ENCODE measurements at regions not wholly inside any gene's neighbourhood (a gene's known extent, or its start where the extent isn't known, plus 50 kb on each side); places are given as distances from the start of the nearest gene placed in this dataset.

DNA sequence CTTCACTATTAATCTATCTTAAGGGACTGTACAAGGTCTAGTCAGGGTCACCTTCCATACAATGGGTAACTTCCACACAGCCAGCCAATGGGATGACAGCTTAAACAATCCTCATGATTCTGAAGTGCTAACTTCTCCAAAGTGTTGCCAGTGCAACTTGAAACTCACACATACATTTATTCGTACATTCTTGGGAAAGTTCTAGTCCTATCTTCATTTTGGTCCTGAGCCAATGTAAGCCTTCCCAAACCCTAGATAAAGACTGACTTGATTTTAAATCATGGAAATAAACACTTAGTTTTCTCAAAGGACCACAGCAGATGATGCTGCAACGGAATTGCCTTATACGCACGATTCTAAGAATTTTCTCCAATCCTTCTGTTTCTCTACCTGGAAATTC lies 117.5 kb upstream of the COL1A2 start:
- no peaks in the 10 kb centered on the region for H3K4me1 ChIP-seq (ENCODE audit: insufficient read depth, low read length)
- H3K36me3 ChIP-seq (ENCODE audit: insufficient read depth, low read depth, low read length), result no peaks in the 10 kb centered on the region
- H3K27ac ChIP-seq (ENCODE audit: low read length), result no peak overlapping the region
- H3K9me3 ChIP-seq (ENCODE audit: insufficient read depth, low read depth, low read length), result no peaks in the 10 kb centered on the region
- no peaks in the 10 kb centered on the region for H3K27me3 ChIP-seq (ENCODE audit: insufficient read depth, low read length)
- H3K4me3 ChIP-seq (ENCODE audit: low read length), result no peak overlapping the region
- H3K9ac ChIP-seq (ENCODE audit: low read depth, low read length), result no peak overlapping the region

DNA sequence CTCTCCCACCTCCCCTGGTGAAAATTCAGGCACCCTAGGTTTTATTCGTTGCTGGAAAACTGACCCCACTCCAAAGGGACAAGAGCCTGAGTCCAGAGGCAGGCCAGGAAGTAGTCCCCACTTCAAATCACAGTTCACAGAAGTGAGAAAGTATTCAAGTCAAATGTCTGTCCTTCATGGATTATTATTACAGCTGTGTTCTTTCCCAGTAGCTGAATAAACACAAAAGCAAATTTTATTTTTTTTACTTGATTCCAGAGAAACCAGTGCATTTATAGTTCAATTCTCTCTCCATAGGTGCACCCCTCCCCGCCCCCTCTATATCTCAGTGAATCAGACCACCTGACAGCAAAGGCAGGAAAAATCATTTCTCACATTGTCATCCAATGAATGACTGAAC lies 113.8 kb upstream of the COL1A2 start:
- H3K27ac ChIP-seq (ENCODE audit: low read length), result no peak overlapping the region
- H3K4me1 ChIP-seq (ENCODE audit: insufficient read depth, low read length), result no peaks in the 10 kb centered on the region
- H3K36me3 ChIP-seq (ENCODE audit: insufficient read depth, low read depth, low read length), result no peaks in the 10 kb centered on the region
- no peak overlapping the region for H3K9ac ChIP-seq (ENCODE audit: low read depth, low read length)
- H3K9me3 ChIP-seq (ENCODE audit: insufficient read depth, low read depth, low read length), result no peaks in the 10 kb centered on the region
- no peaks in the 10 kb centered on the region for H3K27me3 ChIP-seq (ENCODE audit: insufficient read depth, low read length)
- H3K4me3 ChIP-seq (ENCODE audit: low read length), result no peak overlapping the region

DNA sequence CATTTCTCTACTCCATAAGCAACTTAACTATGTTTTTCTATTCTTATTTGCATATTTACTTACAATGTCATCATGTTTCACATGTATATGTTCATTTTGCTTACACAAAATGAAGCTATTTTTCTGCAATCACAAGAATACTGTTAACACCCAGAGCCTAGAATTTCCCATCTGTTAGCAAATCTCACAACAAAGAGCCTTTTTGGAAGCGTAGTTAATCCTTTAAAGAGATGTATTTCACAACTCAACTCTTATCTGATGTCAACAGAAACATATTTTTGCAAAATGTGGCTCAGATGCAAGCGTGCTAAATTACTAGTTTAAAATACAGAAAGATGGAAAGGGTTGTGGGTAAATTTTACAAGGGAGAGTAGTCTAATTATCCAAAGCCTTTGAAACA lies 110.6 kb upstream of the COL1A2 start:
- Histone ChIP-seq H3K27ac (ENCODE audit: low read length) (no peak overlapping the region), H3K36me3 (ENCODE audit: insufficient read depth, low read depth, low read length) (no peaks in the 10 kb centered on the region), H3K27me3 (ENCODE audit: insufficient read depth, low read length) (no peaks in the 10 kb centered on the region), H3K9ac (ENCODE audit: low read depth, low read length) (no peak overlapping the region), H3K4me1 (ENCODE audit: insufficient read depth, low read length) (no peaks in the 10 kb centered on the region; the same call in 1 of the 2 replicates), H3K9me3 (ENCODE audit: insufficient read depth, low read depth, low read length) (no peaks in the 10 kb centered on the region), H3K4me3 (ENCODE audit: low read length) (no peak overlapping the region)

DNA sequence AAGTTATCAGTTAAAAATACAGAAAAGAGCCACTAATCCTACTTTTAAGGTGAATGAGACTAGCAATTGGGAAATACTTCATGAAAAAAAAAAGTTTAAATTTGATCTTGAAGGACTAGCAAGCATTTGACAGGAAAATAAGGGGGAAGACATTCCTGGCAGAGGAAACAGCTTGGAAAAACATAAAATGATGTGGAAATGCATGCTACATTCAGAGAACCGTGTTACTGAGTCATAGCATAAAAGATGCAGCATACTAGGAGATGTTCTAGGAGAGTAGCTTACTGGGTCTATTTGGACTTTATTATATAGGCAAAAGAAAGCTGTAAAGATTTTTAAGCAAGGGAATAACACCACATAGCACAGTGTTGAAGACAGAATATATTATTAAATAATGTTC lies 108.6 kb upstream of the COL1A2 start:
- Histone ChIP-seq H3K9ac (ENCODE audit: low read depth, low read length) (no peak overlapping the region), H3K27me3 (ENCODE audit: insufficient read depth, low read length) (no peaks in the 10 kb centered on the region), H3K4me1 (ENCODE audit: insufficient read depth, low read length) (peaks cover 3% of the 10 kb centered on the region; the same call in 1 of the 2 replicates), H3K9me3 (ENCODE audit: insufficient read depth, low read depth, low read length) (no peaks in the 10 kb centered on the region), H3K36me3 (ENCODE audit: insufficient read depth, low read depth, low read length) (no peaks in the 10 kb centered on the region), H3K27ac (ENCODE audit: low read length) (no peak overlapping the region), H3K4me3 (ENCODE audit: low read length) (no peak overlapping the region)

GRCh38 chr7:94288096-94288495 lies 106.6 kb upstream of the COL1A2 start:
- H3K36me3 ChIP-seq (ENCODE audit: insufficient read depth, low read depth, low read length), result no peaks in the 10 kb centered on the region
- no peak overlapping the region for H3K27ac ChIP-seq (ENCODE audit: low read length)
- H3K9me3 ChIP-seq (ENCODE audit: insufficient read depth, low read depth, low read length), result no peaks in the 10 kb centered on the region
- no peaks in the 10 kb centered on the region for H3K27me3 ChIP-seq (ENCODE audit: insufficient read depth, low read length)
- no peak overlapping the region for H3K4me3 ChIP-seq (ENCODE audit: low read length)
- H3K4me1 ChIP-seq (ENCODE audit: insufficient read depth, low read length), result peaks cover 3% of the 10 kb centered on the region; the same call in 1 of the 2 replicates
- H3K9ac ChIP-seq (ENCODE audit: low read depth, low read length), result no peak overlapping the region

GRCh38 chr7:94289071-94289470 lies 105.6 kb upstream of the COL1A2 start:
- H3K4me3 ChIP-seq (ENCODE audit: low read length), result no peak overlapping the region
- no peak overlapping the region for H3K9ac ChIP-seq (ENCODE audit: low read depth, low read length)
- H3K27ac ChIP-seq (ENCODE audit: low read length), result no peak overlapping the region
- H3K27me3 ChIP-seq (ENCODE audit: insufficient read depth, low read length), result no peaks in the 10 kb centered on the region
- H3K9me3 ChIP-seq (ENCODE audit: insufficient read depth, low read depth, low read length), result no peaks in the 10 kb centered on the region
- peaks cover 3% of the 10 kb centered on the region; the same call in 1 of the 2 replicates for H3K4me1 ChIP-seq (ENCODE audit: insufficient read depth, low read length)
- H3K36me3 ChIP-seq (ENCODE audit: insufficient read depth, low read depth, low read length), result no peaks in the 10 kb centered on the region

DNA sequence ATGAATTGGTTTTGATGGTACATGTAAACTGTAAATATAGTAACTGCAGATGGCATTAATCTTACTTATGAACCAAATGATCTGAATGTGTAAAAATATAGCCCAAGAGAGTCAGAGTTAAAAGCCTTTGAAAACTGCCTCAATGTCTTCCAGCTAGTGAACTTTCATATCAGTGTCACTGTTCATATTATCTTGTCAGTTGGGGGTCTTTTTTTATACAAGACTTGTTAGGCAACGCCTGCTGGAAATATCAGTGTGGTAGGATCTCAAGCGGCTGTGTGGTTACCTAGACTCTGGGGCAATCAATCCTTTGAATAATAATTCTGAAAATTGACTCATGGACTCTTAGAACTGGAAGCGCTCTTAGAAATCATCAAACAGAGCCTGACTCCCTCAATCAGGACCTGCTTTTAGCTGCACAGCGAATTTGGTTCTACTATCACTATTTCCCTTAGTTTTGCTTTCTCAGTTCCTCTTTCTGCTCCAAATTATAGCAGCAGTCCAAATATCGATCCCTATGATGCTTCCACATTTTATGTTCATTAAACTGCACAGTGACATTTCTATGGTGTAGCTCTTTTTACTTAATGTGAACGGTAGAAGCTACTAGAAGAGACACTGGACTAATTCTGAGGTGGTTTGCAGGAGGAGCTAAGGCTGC lies 100.1 kb upstream of the COL1A2 start:
- Histone ChIP-seq H3K9me3 (ENCODE audit: insufficient read depth, low read depth, low read length) (no peaks in the 10 kb centered on the region), H3K27ac (ENCODE audit: low read length) (no peak overlapping the region), H3K4me3 (ENCODE audit: low read length) (no peak overlapping the region), H3K4me1 (ENCODE audit: insufficient read depth, low read length) (no peaks in the 10 kb centered on the region; the same call in 1 of the 2 replicates), H3K36me3 (ENCODE audit: insufficient read depth, low read depth, low read length) (no peaks in the 10 kb centered on the region), H3K27me3 (ENCODE audit: insufficient read depth, low read length) (no peaks in the 10 kb centered on the region), H3K9ac (ENCODE audit: low read depth, low read length) (no peak overlapping the region)

DNA sequence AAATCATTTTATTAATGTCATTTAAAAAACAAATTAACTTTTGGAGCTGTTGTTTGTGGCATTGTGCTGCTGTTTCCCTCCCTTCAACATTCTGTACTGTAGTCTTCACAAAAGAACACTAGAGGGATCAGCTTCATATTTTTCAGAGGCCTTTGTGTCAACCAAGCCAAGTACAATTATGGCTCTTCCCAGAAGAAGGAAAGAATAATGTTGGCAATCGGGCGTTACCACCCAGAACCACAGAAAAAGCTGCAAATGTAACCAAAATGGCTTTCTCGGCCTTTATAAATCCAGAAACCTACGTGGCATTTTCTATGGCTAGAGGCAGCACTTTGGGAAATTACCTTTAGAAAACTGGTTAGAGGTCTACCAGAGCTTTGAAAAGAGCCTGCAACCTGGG lies 98.8 kb upstream of the COL1A2 start:
- H3K4me1 ChIP-seq (ENCODE audit: insufficient read depth, low read length), result peaks cover 8% of the 10 kb centered on the region
- H3K27ac ChIP-seq (ENCODE audit: low read length), result no peak overlapping the region
- H3K9ac ChIP-seq (ENCODE audit: low read depth, low read length), result no peak overlapping the region
- H3K36me3 ChIP-seq (ENCODE audit: insufficient read depth, low read depth, low read length), result no peaks in the 10 kb centered on the region
- no peaks in the 10 kb centered on the region for H3K27me3 ChIP-seq (ENCODE audit: insufficient read depth, low read length)
- H3K4me3 ChIP-seq (ENCODE audit: low read length), result no peak overlapping the region
- no peaks in the 10 kb centered on the region for H3K9me3 ChIP-seq (ENCODE audit: insufficient read depth, low read depth, low read length)

DNA sequence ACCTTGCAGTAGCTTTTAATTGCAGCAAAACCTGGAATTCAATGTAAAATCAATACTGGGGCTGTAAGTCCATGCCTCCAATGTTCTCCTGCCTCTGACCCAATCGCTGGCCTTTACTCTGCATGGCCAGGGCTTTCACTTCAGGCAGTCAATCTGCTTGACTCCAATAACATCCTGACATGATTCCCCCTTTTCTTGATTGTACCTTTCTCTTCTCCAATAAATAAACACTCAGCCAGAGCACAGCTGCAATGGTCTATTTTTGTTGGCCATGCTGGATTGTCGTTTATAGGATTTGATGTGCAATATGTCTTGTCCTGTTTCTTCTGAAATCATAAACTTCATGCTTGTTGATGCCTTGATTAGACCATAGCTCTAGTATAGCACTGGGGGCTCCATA lies 97.8 kb upstream of the COL1A2 start:
- Histone ChIP-seq H3K27me3 (ENCODE audit: insufficient read depth, low read length) (no peaks in the 10 kb centered on the region), H3K4me1 (ENCODE audit: insufficient read depth, low read length) (peaks cover 17% of the 10 kb centered on the region), H3K4me3 (ENCODE audit: low read length) (no peak overlapping the region), H3K9me3 (ENCODE audit: insufficient read depth, low read depth, low read length) (no peaks in the 10 kb centered on the region), H3K9ac (ENCODE audit: low read depth, low read length) (no peak overlapping the region), H3K27ac (ENCODE audit: low read length) (no peak overlapping the region), H3K36me3 (ENCODE audit: insufficient read depth, low read depth, low read length) (no peaks in the 10 kb centered on the region)

DNA sequence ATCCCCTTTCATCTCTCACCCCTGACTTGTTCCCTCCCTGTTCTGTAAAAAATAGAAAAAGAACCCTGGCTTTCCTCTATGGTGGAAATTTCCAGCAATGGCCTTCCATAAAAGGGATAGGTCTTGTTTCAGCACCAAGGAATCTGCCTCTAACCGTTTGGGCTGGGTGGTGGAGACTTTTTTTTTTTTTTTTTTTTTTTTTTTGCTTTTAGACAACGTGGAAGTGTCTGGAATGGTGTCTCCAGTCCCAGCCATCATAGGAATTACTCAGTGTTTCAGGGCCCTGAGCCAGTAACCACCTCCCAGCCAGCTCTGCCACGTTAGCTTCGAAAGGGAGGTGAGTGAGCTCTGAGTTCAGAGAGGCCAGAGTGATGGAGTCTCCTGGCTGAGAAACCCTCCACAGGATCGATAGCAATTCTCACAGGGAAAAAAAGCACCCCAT lies 97.3 kb upstream of the COL1A2 start:
- H3K4me3 ChIP-seq (ENCODE audit: low read length), result no peak overlapping the region
- no peak overlapping the region for H3K9ac ChIP-seq (ENCODE audit: low read depth, low read length)
- peaks cover 22% of the 10 kb centered on the region for H3K4me1 ChIP-seq (ENCODE audit: insufficient read depth, low read length)
- no peak overlapping the region for H3K27ac ChIP-seq (ENCODE audit: low read length)
- no peaks in the 10 kb centered on the region for H3K27me3 ChIP-seq (ENCODE audit: insufficient read depth, low read length)
- H3K36me3 ChIP-seq (ENCODE audit: insufficient read depth, low read depth, low read length), result no peaks in the 10 kb centered on the region
- H3K9me3 ChIP-seq (ENCODE audit: insufficient read depth, low read depth, low read length), result no peaks in the 10 kb centered on the region

DNA sequence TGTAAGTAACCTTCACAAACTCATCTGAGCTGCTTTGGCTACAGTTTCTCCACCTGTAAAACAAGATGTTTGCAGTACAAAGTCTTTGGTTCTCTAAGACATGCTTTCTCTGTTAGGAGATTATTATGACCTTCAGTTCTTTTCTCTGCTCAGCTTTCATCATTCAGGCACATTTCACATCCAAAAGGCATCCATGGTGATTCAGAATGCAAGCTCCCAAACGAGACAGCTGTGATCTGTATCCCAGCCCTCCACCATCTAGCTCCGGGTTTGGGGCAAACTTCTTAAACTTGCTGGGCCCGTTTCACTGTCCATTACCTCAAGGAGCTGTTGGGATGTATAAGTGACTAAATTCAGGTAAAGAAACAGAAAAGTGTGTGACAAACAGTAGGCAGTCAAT lies 95.8 kb upstream of the COL1A2 start:
- Histone ChIP-seq H3K9me3 (ENCODE audit: insufficient read depth, low read depth, low read length) (no peaks in the 10 kb centered on the region), H3K4me1 (ENCODE audit: insufficient read depth, low read length) (peaks cover 38% of the 10 kb centered on the region), H3K4me3 (ENCODE audit: low read length) (no peak overlapping the region), H3K27me3 (ENCODE audit: insufficient read depth, low read length) (no peaks in the 10 kb centered on the region), H3K9ac (ENCODE audit: low read depth, low read length) (no peak overlapping the region), H3K36me3 (ENCODE audit: insufficient read depth, low read depth, low read length) (no peaks in the 10 kb centered on the region), H3K27ac (ENCODE audit: low read length) (no peak overlapping the region)

- no peaks in the 10 kb centered on the region for H3K27me3 ChIP-seq (ENCODE audit: insufficient read depth, low read length)
- peaks cover 40% of the 10 kb centered on the region for H3K4me1 ChIP-seq (ENCODE audit: insufficient read depth, low read length)
- no peaks in the 10 kb centered on the region for H3K9me3 ChIP-seq (ENCODE audit: insufficient read depth, low read depth, low read length)
- H3K36me3 ChIP-seq (ENCODE audit: insufficient read depth, low read depth, low read length), result no peaks in the 10 kb centered on the region
- no peak overlapping the region for H3K27ac ChIP-seq (ENCODE audit: low read length)
- H3K4me3 ChIP-seq (ENCODE audit: low read length), result no peak overlapping the region
- no peak overlapping the region for H3K9ac ChIP-seq (ENCODE audit: low read depth, low read length)
Observed at GRCh38 chr7:94300176-94300835, 94.4 kb upstream of the COL1A2 start.
